ENCODE measurements at regions not wholly inside any gene's neighbourhood (a gene's known extent, or its start where the extent isn't known, plus 50 kb on each side); places are given as distances from the start of the nearest gene placed in this dataset.

- TF ChIP-seq EZH2 (IDR thresholded peaks at IDR 0.05; ENCODE audit: insufficient read depth, poor library complexity, severe bottlenecking): no peak
- no peak for TF ChIP-seq EZH2phosphoT487 (IDR thresholded peaks at IDR 0.05; ENCODE audit: insufficient read depth, low read depth)
These were observed 69.0 kb upstream of the DEPDC1 start for GRCh38 chr1:68565923-68566322.

Measured in GM23248 (cell line).